H1 (cell line): ENCODE measurements at regions not wholly inside any gene's neighbourhood (a gene's known extent, or its start where the extent isn't known, plus 50 kb on each side); places are given as distances from the start of the nearest gene placed in this dataset.

ENCODE experiments used
- BACH1 ChIP-seq: IDR thresholded peaks from 2 replicates; pipeline ENCODE4 v1.6.1; 2012; ENCODE audit warnings: low read length, improper control_type of control experiment
- CREB1 ChIP-seq: IDR thresholded peaks from 2 replicates; pipeline ENCODE4 v1.6.1; 2012; ENCODE audit warnings: inconsistent platforms
- HDAC2 ChIP-seq, 2 experiments: fragments of 300-600 bp in 1 of 2; sonication (generic) in 1 of 2; IDR thresholded peaks; 2 replicates each; pipeline ENCODE4 v1.6.1; 2011 to 2012; ENCODE audit warnings: low read depth in 2 of 2, low read length in 2 of 2, mild to moderate bottlenecking in 2 of 2, moderate library complexity in 2 of 2, borderline replicate concordance in 1 of 2, inconsistent platforms in 1 of 2
- RNF2 ChIP-seq: fragments of 200-900, 300-1000 bp; sonication (generic); IDR thresholded peaks from 2 replicates; pipeline ENCODE4 v1.7.1; 2016; ENCODE audit warnings: borderline replicate concordance, low read depth, mild to moderate bottlenecking, antibody characterized with exemption, low read length; ENCODE audit not compliant: poor library complexity, severe bottlenecking; ENCODE audit errors: missing control alignments
- SAP30 ChIP-seq: fragments of 300-600 bp; sonication (generic); IDR thresholded peaks from 2 replicates; pipeline ENCODE4 v1.7.1; 2012; ENCODE audit warnings: low read length, moderate library complexity, mild to moderate bottlenecking, inconsistent platforms; ENCODE audit not compliant: insufficient read depth, insufficient replicate concordance
- SIN3A ChIP-seq, 2 experiments: IDR thresholded peaks in 1 of 2; conservative IDR thresholded peaks in 1 of 2; 2 replicates each; pipeline ENCODE4 v1.6.1; 2011 to 2012; ENCODE audit warnings: low read length in 2 of 2, improper control_type of control experiment in 1 of 2, low read depth in 1 of 2, mild to moderate bottlenecking in 1 of 2
- SUZ12 ChIP-seq: fragments of 200-600 bp; sonication (generic); IDR thresholded peaks from 2 replicates; pipeline ENCODE4 v1.6.1; 2012; ENCODE audit warnings: mild to moderate bottlenecking, inconsistent platforms, low read length, moderate library complexity, mixed read lengths
- TF ChIP-seq, protein P1 (sequence below): IDR thresholded peaks from 2 replicates; pipeline ENCODE4 v1.6.1; 2011; ENCODE audit warnings: low read depth, mild to moderate bottlenecking, low read length; ENCODE audit not compliant: insufficient read depth

DNA sequence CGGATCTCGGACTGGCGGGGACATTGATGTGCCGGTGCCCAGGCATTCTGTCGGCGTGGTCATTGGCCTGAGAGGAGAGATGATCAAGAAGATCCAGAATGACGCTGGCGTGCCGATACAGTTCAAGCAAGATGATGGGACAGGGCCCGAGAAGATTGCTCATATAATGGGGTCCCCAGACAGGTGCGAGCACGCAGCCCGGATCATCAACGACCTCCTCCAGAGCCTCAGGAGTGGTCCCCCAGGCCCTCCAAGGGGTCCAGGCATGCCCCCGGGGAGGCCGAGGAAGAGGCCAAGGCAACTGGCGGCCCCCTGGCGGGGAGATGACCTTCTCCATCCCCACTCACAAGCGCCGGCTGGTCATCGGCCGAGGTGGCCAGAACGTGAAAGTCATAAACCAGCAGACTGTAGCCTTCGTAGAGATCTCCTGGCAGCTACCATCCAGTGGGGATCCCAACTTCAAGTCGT, 106.5 kb upstream of the MTAP start (continued):
- TF ChIP-seq, protein P1, sequence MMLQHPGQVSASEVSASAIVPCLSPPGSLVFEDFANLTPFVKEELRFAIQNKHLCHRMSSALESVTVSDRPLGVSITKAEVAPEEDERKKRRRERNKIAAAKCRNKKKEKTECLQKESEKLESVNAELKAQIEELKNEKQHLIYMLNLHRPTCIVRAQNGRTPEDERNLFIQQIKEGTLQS: no peak
- TF ChIP-seq SUZ12 (no peak), BACH1 (no peak), CREB1 (no peak), SAP30 (no peak), RNF2 (no peak), HDAC2 (IDR thresholded peaks at IDR 0.05; ENCODE audit: borderline replicate concordance in 1 of 2, low read depth in 2 of 2, low read length in 2 of 2) (no peak), SIN3A (conservative IDR thresholded peaks at IDR 0.05 in 1 of 2, IDR thresholded peaks at IDR 0.05 in 1 of 2; ENCODE audit: low read depth in 1 of 2, low read length in 2 of 2) (no peak)
